HEK293T (cell line): ENCODE measurements at regions not wholly inside any gene's neighbourhood (a gene's known extent, or its start where the extent isn't known, plus 50 kb on each side); places are given as distances from the start of the nearest gene placed in this dataset.

Source experiments
- ARNT ChIP-seq: fragments of 450-650 bp; IDR thresholded peaks from 2 replicates; pipeline ENCODE4 v1.6.1; 2017; ENCODE audit warnings: mild to moderate bottlenecking
- BHLHE40 ChIP-seq: fragments of 450-650 bp; IDR thresholded peaks from 2 replicates; pipeline ENCODE4 v1.6.1; 2016; ENCODE audit warnings: mild to moderate bottlenecking, moderate library complexity, borderline replicate concordance
- FOXA1 ChIP-seq: fragments of 450-650 bp; IDR thresholded peaks from 2 replicates; pipeline ENCODE4 v1.6.1; 2016; ENCODE audit warnings: mild to moderate bottlenecking
- FOXK2 ChIP-seq: fragments of 450-650 bp; IDR thresholded peaks from 2 replicates; pipeline ENCODE4 v1.6.1; 2016; ENCODE audit warnings: mild to moderate bottlenecking
- HDGF ChIP-seq: fragments of 450-650 bp; IDR thresholded peaks from 2 replicates; pipeline ENCODE4 v1.6.1; 2017; ENCODE audit warnings: antibody characterized with exemption, borderline replicate concordance
- LEF1 ChIP-seq: fragments of 450-650 bp; IDR thresholded peaks from 2 replicates; pipeline ENCODE4 v1.6.1; 2017; ENCODE audit warnings: mild to moderate bottlenecking, borderline replicate concordance
- NFRKB ChIP-seq: fragments of 450-650 bp; IDR thresholded peaks from 2 replicates; pipeline ENCODE4 v1.6.1; 2016; ENCODE audit warnings: mild to moderate bottlenecking, moderate library complexity
- SP1 ChIP-seq: fragments of 450-650 bp; IDR thresholded peaks from 2 replicates; pipeline ENCODE4 v1.6.1; 2017
- SUZ12 ChIP-seq: fragments of 450-650 bp; IDR thresholded peaks from 2 replicates; pipeline ENCODE4 v1.6.1; 2016; ENCODE audit warnings: mild to moderate bottlenecking
- TARDBP ChIP-seq: fragments of 450-650 bp; IDR thresholded peaks from 2 replicates; pipeline ENCODE4 v1.6.1; 2016

- TF ChIP-seq HDGF (no peak), BHLHE40 (no peak), FOXA1 (no peak), TARDBP (no peak), SUZ12 (no peak), ARNT (no peak), SP1 (no peak), NFRKB (no peak), FOXK2 (no peak), LEF1 (no peak)
Measured at GRCh38 chr14:42079911-42080310, 473.2 kb downstream of the LRFN5 start.
